SU-DHL-6 (cell line): ENCODE measurements at regions not wholly inside any gene's neighbourhood (a gene's known extent, or its start where the extent isn't known, plus 50 kb on each side); places are given as distances from the start of the nearest gene placed in this dataset.

Experiments
- EZH2phosphoT487 ChIP-seq: fragments of 200-600 bp; sonication (generic), shearing (Covaris generic); conservative IDR thresholded peaks from 2 replicates; pipeline ENCODE4 v1.6.1; 2018; ENCODE audit warnings: mild to moderate bottlenecking, antibody characterized with exemption, low read length, moderate library complexity, mixed read lengths
- TF ChIP-seq, protein P1 (sequence below): fragments of 200-600 bp; sonication (generic); IDR thresholded peaks from one replicate; pipeline ENCODE4 v1.5.1; 2017; ENCODE audit warnings: antibody characterized with exemption, mild to moderate bottlenecking, low read length, moderate library complexity; ENCODE audit not compliant: insufficient read depth, poor library complexity, severe bottlenecking

DNA sequence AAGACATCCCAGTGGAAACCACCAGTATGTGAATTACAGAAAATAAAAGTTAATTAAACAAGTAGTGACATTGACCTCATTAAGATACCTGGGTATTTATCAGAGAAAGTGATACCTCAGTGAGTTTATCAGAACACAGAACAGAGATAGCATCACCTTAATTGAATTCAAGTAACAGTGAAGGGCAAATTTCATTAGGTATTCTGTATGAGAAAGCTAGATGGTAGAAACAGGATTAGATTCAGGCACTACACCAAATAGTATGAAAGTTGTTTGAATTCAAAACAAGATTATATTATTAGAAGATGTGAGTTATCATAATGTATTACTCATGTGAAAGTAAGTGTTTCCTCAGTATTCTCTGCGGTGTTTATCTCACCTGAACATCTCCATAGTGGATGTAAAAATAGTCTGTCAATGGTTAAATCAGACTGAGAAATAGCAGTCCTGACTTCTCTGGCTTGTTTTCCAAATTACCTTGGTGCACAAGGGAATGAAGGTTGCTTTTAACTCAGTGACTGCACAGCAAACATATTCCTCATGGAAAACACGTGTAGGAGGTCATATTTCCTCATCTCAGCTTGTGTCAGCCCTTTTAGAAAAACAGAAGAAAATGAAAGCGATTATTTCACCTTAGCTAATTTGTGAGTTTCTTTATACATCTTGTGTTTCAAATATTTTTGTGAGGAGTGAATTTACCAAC is 79.9 kb upstream of the PCDH18 start:
- TF ChIP-seq, protein P1, sequence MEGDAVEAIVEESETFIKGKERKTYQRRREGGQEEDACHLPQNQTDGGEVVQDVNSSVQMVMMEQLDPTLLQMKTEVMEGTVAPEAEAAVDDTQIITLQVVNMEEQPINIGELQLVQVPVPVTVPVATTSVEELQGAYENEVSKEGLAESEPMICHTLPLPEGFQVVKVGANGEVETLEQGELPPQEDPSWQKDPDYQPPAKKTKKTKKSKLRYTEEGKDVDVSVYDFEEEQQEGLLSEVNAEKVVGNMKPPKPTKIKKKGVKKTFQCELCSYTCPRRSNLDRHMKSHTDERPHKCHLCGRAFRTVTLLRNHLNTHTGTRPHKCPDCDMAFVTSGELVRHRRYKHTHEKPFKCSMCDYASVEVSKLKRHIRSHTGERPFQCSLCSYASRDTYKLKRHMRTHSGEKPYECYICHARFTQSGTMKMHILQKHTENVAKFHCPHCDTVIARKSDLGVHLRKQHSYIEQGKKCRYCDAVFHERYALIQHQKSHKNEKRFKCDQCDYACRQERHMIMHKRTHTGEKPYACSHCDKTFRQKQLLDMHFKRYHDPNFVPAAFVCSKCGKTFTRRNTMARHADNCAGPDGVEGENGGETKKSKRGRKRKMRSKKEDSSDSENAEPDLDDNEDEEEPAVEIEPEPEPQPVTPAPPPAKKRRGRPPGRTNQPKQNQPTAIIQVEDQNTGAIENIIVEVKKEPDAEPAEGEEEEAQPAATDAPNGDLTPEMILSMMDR = no peak
- no peak for TF ChIP-seq EZH2phosphoT487
